NAMALWA (cell line): ENCODE measurements at regions not wholly inside any gene's neighbourhood (a gene's known extent, or its start where the extent isn't known, plus 50 kb on each side); places are given as distances from the start of the nearest gene placed in this dataset.
A peak's percentile ranks its signal among the peaks of the same experiment; 100 is the strongest.

Experiments used
- DNase-seq: peaks from one replicate; pipeline ENCODE4 v3.0.0-alpha.2; 2015; ENCODE audit warnings: low spot score

GRCh38 chr5:146940295-146940694 lies 61.7 kb upstream of the PPP2R2B start:
- DNase-seq, result no peak

GRCh38 chr5:146944019-146944418 lies 65.5 kb upstream of the PPP2R2B start:
- no peak for DNase-seq

- no peak for DNase-seq
These were observed 66.4 kb upstream of the PPP2R2B start for GRCh38 chr5:146944764-146945616.

GRCh38 chr5:146945617-146946084 lies 67.1 kb upstream of the PPP2R2B start:
- no peak for DNase-seq

GRCh38 chr5:146947181-146947941 lies 68.8 kb upstream of the PPP2R2B start:
- peak; percentile 51 for DNase-seq

- no peak for DNase-seq
These were observed 70.1 kb upstream of the PPP2R2B start for GRCh38 chr5:146948666-146949065.

GRCh38 chr5:146952168-146952567 lies 73.6 kb upstream of the PPP2R2B start:
- DNase-seq, result no peak

GRCh38 chr5:146956217-146956616 lies 77.7 kb upstream of the PPP2R2B start:
- no peak for DNase-seq

DNA sequence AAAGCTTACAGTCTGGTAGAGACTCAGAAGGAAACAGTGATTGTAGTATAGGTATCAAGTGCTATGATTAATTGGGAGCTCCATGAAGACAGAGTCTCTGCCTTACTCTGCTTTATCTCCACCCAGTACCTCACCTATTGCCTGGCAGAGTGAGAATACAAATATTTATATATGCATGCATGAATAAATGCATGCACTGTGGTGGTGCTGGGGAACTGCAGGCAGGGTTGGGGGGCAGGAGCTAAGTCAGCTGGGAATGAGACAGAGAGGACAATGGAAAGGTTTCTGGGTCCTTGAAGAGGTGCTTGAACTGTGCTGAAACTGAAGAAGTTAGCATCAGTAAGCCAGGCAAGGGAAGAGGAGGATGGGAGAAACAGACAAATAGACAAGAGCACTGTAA lies 80.8 kb upstream of the PPP2R2B start:
- DNase-seq, result no peak

- no peak for DNase-seq
These were observed 84.3 kb upstream of the PPP2R2B start for GRCh38 chr5:146962801-146963355.

GRCh38 chr5:146965761-146966659 lies 87.5 kb upstream of the PPP2R2B start:
- DNase-seq, result peak; percentile 85

DNA sequence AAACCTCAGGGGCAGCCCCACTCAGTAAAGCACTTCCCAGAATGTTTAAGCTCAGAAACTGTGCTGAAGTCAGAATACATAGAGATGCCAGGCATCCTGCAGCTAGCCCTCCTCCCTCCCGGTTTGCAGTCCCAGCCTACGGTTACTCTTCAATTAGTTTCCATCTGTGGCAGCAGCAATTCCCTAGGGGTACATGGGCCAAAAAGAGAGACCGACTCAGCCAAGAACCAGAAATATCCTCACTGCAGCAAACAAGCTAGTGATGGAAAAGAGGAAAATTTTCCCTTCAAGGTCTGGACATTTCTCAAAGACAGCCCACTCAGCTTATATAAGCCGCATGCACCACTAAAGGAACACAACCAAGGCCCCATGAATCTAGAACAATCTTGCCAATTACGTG lies 89.1 kb upstream of the PPP2R2B start:
- no peak for DNase-seq

DNA sequence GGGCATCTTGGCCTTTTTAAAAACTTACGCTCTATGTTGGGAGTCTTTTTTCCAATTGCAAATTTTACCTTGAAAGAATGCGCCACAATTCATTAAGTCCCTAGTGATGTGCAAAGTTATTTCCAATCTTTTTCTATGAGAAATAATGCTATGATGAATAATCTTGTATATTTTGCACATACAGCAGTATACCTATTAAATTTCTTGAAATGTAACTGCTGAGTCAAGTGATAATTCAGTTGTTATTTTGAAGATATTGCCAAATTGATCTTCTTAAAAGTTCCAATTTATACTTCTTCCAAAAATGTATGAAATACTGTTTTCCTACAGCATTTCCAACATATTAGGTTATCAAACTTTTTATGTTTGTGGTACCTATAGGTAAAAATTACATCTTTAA lies 92.8 kb upstream of the PPP2R2B start:
- no peak for DNase-seq

GRCh38 chr5:146986469-146986868 lies 107.9 kb upstream of the PPP2R2B start:
- no peak for DNase-seq

DNA sequence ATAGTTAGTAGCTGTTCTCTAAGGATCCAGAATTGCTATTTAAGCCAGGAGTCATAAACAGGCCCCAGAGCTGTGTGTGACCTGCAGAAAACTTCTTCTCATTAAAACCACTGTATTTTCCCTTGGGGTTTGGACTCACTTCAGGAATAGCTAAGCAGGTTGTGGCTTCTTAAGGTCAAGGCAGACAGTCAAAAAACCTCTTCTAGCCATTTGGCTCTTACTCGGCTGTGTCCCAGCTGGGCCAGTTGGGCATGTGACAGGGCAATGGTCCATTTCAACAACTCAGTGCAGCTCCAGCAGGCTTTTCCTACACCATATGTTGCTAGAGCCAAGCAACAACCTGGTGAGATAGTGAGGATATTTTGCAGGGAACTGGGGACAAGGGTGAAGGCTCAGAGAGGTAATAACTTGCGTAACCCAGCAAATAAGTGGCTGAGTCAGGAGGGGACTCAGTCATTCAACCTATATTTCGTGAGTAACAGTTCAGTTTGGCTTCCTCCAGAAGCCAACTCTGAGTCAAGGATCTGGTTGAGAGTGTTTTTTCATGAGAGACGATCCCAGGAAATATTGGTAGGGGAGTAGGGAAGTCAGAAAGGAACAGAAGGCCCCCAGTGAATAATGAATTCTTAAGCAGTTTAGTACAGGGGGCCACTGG lies 115.4 kb upstream of the PPP2R2B start:
- DNase-seq, result no peak

DNA sequence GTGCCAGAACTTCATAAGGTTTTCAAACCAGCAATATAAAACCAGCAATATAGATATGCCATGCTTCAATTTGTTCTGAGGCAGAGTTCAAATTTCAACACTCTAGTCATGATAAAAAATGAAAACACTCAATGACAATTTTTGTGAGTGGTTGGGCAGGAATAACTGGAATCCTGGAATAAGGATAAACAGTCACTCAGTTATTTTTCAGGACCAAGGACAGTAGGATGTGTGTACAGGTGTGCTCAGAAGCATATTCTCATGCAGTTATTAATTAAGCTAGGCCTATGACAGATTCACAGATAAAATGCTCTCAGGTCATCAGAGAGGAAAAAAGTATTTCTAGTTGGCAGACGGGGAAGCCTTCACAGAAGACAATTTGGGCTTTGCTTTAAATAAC lies 117.3 kb upstream of the PPP2R2B start:
- DNase-seq, result no peak

DNA sequence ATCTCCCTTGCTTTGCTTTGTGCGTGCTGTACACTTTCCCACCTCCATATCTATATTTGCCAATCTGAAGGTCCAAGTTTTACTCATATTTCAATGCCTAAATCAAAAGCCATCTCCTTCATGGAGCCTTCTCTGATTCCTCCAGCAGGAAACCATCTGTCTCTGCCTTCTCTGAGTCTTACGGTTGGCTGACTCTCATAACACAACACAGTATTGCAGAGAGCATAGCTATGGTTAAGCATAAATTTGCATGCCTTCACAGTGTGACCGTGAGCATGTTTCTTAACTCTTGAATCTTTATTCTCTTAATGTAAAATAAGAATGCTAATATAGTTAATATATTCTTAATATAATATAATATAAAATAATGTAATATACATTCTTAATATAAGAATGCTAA lies 136.8 kb upstream of the PPP2R2B start:
- DNase-seq, result no peak

GRCh38 chr5:147017191-147017590 lies 138.6 kb upstream of the PPP2R2B start:
- no peak for DNase-seq

- DNase-seq, result no peak
These were observed 139.1 kb upstream of the PPP2R2B start for GRCh38 chr5:147017621-147018020.

DNA sequence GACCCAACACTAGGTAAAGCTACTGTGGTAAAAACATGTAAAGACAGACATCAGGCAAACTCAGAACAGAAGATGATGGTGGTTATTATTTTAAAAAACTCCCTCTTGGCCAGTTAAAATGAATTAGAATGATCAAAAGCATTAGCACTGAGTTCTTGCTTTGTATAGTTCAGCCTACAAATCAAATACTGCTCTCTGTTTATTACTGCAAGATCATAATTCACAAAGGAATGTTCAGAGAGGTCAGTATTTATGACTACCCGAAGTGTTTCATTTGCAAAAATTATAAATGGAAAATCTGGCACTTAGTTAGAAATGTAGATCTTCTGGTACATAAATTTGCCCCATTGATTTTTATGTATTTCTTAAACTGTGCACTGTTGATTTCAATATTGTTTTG lies 140.3 kb upstream of the PPP2R2B start:
- no peak for DNase-seq

DNA sequence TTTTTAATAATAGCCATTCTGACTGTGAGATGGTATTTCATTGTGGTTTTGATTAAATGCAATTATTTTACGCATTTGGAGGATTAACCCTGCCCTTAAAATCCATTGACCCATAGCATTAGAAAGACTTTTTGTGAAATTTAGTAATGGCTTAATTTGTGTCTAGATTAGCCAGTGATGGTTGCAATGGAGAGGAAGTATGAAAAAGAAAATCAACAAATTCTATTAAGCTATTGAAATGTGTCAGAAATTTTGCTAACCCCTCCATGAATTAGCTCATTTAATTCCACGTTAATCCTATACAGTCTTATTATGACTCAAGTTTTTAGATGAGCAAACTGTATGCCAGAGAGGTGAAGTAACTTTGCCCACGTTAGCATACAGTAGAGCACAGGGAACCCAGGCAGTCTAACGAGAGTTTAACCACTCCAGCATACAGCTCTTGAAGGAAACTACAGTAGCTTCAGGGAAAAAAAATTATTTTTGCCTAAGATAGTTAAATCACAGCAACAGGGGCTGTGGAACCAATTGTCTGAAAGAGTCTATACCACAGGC lies 158.2 kb upstream of the PPP2R2B start:
- no peak for DNase-seq
